ENCODE measurements at regions not wholly inside any gene's neighbourhood (a gene's known extent, or its start where the extent isn't known, plus 50 kb on each side); places are given as distances from the start of the nearest gene placed in this dataset.

DNA sequence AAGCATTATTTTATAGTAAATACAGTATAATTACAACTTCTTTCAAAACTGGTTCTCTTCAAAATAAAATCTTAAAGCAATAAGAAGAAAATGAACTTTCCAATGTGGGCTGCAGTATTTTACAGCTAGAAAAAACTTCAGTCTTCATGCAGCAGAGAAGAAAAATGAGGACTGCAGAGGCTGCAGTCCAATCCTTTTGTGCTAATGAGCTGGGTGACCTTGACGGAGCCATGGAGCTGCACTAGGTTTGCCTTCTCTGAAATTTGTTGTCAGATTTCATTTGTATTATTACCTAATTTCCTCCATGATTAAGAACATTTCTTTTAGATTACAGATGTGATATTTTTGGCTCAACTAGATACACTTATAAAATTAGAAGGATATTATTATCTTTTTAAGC is 245.2 kb upstream of the ADAMTS3 start:
- TF ChIP-seq CTCF (IDR thresholded peaks at IDR 0.05) (no peak), POLR2A (IDR thresholded peaks at IDR 0.05) (no peak), POLR2AphosphoS5 (IDR thresholded peaks at IDR 0.05; ENCODE audit: insufficient read depth in 1 of 2, low read depth in 1 of 2) (no peak)
